G401.6 (cell line): ENCODE measurements at regions not wholly inside any gene's neighbourhood (a gene's known extent, or its start where the extent isn't known, plus 50 kb on each side); places are given as distances from the start of the nearest gene placed in this dataset.

Source experiments
- FAIRE-seq: peaks from 2 replicates; lab custom pipeline; 2012; peaks lifted over from hg19 to GRCh38; lab: Jason Lieb, UNC

GRCh38 chr7:144955422-144955821 lies 119.6 kb upstream of the TPK1 start:
- no peak for FAIRE-seq

- FAIRE-seq: no peak
Observed at GRCh38 chr7:144941127-144941526, 105.3 kb upstream of the TPK1 start.

GRCh38 chr7:144937199-144937598 lies 101.3 kb upstream of the TPK1 start:
- no peak for FAIRE-seq

- FAIRE-seq: no peak
Observed at GRCh38 chr7:144936314-144936713, 100.5 kb upstream of the TPK1 start.

- FAIRE-seq: no peak
Observed at GRCh38 chr7:144910411-144910810, 74.6 kb upstream of the TPK1 start.

- FAIRE-seq: no peak
Observed at GRCh38 chr7:144908943-144909556, 73.2 kb upstream of the TPK1 start.

GRCh38 chr7:144908324-144908723 lies 72.5 kb upstream of the TPK1 start:
- no peak for FAIRE-seq

GRCh38 chr7:144907577-144907976 lies 71.7 kb upstream of the TPK1 start:
- FAIRE-seq: no peak

- FAIRE-seq: no peak
Observed at GRCh38 chr7:144903201-144903600, 67.3 kb upstream of the TPK1 start.

- no peak for FAIRE-seq
Observed at GRCh38 chr7:144892761-144893160, 56.9 kb upstream of the TPK1 start.
